HG02870 (cell line): ENCODE measurements at regions not wholly inside any gene's neighbourhood (a gene's known extent, or its start where the extent isn't known, plus 50 kb on each side); places are given as distances from the start of the nearest gene placed in this dataset.
"Not testable (repeated sequence)": the region's sequence is repeated elsewhere in the genome, so short reads cannot be mapped to it uniquely, and the experiment has no call there.

Source experiments
- ATAC-seq: cut with Tn5 transposase; IDR thresholded peaks from one replicate; pipeline ENCODE4 v1.9.1; 2021; ENCODE audit warnings: mild to moderate bottlenecking, moderate library complexity; ENCODE audit not compliant: unreplicated experiment

DNA sequence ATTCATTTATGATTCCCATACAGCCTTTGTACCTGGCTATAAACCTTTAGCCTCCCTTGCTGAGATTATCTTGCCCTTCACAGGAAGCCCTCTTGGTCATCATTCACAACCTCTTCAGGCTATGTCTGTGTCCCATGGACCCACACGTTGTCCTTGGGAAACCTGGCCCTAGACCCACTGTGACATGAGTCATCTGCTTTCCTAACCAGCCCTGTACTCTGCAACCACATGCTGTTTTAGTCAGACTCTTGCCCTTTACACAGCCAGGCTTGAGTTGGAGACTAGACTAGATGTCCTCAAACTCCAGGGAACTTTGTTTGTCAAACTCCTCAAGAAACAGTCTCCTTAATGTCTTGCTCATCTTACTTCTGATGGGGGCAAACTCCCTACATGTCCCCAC lies 229.3 kb upstream of the ZSWIM2 start:
- no peak for ATAC-seq

DNA sequence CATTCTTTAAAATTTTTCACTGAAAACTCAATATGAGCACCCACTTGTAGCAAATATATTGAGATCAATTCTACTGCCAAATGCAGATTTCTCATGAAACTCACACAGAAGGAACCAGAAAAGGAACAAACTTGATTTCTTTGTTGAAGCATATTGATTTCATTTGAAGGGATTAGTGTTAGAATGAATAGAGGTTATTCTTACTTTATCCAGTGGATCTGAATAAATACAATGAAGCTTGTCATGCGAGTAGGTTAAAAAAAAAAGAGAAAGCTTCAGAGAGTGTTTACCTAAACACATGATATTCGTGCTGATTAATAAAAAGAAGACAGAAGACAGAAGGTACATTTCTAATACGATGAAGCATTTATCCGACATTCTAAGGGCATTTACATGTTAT lies 226.7 kb upstream of the ZSWIM2 start:
- ATAC-seq: no peak

DNA sequence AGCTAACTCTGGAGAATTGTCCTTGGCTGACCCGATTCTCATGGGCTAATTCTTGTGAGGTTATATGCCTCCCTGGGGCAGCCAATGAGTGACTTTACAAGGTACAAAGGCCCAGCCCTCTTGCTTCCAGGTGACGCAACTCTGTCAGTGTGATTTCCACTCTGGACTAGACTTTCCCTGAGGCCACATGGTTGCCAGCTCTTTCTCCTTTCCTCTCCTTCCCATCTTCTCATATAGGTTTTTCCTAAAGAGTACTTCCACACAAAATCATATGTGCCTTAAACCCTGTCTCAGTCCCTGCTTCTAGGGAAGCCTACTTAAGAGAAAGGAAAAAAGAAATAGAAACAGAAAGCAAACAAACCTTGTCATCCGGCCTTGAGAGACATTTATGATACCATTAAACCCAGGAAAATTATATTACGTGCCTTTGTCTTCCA lies 226.2 kb upstream of the ZSWIM2 start:
- ATAC-seq: no peak

DNA sequence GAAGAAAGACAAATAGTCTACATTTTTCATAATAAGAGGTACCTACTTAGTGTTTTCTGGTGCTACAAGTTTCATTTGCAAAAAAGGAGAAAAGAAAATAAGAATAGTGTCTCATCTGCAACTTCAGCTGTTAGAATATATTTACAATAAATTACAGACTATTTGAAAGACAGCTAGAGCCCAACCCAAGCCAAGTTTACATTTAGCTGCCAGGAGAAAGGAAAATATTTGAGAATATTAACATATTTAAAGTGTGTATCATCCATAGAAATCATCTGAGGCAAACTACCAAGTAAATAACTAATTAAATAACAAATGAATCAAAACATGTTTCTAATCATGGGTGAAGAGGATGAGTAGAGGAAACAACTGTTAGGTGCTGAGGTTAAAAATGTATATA lies 209.2 kb upstream of the ZSWIM2 start:
- ATAC-seq: no peak

DNA sequence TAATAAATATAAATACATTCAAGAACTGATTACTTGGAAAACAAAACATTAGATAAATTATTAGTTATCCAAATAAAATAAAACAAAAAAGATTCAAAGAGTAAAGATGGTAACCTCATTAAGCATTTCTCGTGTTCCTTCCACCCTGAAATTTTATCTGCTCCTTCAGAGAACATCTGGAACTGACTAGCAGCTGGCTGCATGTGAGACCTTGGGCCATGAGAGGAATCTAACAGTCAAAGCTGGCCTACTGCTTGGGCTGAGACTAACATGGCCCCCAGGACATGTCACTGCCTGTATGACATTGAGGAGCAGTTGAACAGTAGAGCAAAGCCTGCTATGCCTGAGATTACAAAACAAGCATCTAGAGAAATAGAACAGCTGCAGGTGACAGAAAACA lies 208.5 kb upstream of the ZSWIM2 start:
- ATAC-seq: no peak

DNA sequence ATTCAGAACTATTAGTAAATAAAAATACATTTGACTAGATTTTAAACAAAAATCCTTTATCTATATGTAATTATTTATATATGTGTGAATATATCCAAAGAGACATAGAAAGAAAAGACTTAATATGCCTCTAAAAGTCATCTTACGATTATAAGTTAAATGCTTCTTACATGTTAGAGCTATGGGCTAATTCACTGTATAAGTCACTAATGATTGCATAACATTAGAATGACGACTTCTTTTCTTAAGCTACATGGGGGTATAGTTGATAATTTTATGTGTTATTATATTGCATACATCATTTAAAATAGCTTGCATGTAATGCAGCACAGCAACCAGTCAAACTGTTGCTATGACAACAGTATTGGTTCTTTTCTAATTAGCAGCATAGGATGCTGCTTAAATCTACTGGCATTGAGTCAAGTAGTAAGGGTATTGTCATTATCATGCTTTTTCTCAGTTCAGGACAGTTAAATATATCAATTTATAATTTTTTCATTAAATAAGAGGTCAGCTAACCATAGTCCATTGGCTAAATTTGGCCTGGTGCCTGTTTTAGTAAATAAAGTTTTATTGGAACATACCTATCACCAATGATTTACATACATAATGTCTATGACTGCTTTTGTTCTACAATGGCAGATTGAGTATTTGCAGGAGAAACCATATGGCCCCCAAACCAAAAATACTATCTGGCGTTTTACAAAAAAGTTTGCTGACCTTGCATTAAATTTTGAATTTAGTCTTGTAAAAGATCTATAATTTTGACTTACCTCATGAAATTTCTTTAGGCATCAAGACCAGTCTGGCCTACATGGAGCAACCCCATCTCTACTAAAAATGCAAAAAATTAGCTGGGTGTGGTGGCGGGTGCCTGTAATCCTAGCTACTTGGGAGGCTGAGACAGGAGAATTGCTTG lies 207.7 kb upstream of the ZSWIM2 start:
- no peak for ATAC-seq

DNA sequence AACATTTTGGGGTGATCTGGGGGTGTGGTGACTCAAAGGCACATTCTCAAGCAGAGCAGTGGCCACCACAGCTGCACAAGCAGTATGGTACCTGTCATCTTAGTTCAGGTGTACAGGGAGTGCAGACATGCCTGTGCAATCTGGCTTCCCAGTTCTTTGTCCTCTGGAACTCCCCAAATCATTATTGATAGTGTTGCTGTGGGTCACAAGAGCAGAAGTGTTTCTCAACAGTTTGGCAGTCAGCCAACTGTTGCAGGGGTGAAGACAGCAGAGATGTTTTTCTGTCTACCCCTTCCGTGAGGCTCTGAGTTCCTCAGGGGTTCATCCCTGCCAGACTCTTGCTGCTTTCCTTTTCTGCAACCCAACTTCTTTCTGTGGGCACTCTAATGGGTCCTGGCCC lies 206.5 kb upstream of the ZSWIM2 start:
- no peak for ATAC-seq

DNA sequence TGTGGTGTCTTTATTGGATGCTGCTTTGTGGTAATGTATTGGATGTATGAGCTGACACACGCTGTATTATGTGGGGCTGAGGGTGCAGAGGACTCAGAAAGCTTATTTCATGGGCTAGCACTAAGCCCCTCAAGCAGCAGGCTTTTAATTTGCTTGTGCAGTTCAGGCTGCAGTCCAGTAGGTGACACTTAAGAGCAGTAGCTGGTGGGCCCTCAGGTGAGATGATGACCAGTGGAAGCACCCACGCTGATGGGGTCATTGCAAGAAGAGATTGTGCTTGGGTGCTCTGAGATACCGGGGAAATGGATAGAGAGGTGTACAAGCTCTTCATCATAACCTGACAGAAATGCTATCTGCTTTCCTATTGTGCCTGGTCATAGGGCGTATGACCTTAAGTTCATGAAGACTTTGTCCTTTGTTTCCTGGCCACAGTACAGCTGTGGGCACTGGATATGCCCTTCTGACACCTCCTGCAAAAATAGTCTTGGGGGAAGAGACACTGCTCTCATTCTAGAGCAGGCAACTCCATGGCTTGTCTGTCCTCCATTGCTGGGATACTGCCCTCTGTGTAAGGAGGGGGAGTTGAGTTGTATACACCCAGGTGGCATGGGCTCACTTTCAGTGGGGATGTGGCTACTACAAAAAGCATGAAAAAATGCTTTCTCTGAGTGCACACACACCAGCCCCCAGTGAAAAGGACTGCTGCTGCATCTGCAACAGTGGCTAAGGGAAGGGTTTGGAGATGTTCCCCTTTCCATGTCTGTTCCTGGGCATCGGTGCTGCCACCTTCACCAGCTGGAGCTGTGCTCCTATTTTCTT lies 205.7 kb upstream of the ZSWIM2 start:
- ATAC-seq: no peak

DNA sequence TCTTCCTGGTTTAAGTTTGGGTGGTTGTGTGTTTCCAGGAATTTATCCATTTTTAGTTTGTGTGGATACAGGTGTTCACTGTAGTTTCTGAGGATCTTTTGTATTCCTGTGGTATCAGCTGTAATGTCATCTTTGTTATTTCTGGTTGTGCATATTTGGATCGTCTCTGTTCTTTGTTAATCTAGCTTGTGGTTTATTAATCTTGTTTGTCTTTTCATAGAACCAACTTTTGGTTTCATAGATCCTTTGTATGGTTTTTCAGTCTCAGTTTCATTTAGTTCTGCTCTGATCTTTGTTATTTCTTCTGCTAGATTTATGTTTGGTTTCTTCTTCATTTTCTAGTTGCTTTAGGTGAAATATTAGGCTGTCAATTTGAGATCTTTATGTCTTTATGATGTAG lies 202.4 kb upstream of the ZSWIM2 start:
- ATAC-seq: peak; percentile 86

DNA sequence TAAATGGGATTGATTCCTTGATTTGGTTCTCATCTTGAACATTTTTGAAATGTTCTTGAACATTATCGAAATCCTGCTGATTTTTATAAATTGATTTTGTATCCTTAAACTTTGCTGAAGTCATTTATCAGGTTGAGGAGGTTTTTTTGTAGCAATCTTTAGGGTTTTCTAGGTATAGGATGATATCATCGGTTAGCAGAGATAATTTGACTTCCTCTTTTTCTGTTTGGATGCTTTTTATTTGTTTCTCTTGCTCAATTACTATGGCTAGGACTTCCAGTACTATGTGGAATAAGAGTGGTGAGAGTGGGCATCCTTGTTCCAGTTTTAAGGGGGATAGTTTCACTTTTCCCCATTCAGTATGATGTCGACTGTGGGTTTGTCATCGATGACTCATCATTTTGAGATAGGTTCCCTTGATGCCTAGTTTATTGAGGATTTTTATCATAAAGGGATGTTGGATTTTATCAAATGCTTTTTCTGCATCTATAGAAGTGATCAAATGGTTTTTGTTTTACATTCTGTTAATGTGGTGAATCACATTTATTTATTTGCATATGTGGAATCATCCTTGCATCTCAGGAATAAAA lies 201.5 kb upstream of the ZSWIM2 start:
- ATAC-seq: no peak

DNA sequence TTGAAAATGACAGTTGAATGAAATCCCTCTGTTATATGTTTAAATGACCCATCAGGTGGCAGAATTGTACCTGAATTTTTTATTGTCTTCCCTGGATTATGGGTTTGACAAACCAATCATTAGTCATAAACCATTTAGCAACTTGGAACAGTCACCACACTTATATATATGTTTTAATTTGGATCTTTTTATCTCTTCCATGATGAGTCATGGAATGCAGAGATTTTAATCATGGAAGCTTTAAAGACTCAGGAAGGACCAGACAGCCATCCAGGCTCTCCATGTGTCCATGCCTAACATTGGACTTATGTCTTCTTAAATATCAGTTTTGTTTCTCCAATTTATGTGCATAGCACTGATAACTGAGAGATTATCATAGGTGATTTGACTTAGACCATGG lies 188.3 kb upstream of the ZSWIM2 start:
- ATAC-seq: no peak

DNA sequence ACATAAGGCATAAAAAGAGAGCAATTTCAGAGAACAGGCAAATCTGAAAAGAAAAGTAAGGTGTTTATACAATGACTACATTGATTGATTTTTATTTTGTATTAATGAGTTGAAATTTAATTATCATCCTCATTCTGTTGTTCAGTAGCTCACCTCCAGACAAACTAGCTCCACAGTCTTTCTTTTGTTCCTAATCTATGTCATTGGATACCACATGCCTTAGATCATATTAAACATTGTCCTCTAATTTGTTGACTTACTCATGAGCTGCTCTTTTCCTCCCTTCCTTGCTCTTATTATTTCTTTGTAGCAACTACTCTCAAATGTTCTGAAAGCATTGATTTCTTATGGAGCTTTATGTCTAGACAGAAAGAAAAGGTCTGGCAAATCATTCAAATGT lies 185.5 kb upstream of the ZSWIM2 start:
- no peak for ATAC-seq

DNA sequence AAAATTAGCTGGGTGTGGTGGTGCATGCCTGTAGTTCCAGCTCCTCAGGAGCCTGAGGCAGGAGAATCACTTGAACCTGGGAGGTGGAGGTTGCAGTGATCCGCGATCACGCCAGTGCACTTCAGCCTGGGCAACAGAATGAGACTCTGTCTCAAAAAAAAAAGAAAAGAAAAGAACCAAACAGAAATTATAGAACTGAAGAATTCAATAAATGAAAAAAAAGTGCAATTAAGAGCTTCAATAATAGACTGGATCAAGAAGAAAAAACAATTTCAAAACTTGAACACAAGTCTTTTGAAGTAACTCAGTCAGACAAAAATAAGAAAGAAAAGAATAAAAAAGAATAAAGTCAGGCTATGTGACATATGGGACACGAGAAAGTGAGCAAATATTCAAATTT lies 175.8 kb upstream of the ZSWIM2 start:
- ATAC-seq: no peak

DNA sequence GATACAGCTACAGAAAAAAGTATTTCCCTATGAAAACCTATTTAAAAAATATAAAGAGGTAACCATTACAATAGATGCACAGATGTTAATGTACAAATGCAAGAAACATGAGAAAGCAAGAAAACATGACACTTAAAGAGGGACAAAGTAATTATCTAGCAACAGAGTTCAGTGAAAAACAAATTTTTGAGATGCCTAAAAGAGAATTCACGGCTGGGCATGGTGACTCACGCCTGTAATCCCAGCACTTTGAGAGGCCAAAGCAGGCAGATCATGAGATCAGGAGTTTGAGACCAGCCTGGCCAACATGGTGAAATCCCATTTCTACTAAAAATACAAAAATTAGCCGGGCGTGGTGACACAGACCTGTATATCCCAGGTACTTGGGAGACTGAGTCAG lies 175.0 kb upstream of the ZSWIM2 start:
- not testable (repeated sequence) for ATAC-seq

DNA sequence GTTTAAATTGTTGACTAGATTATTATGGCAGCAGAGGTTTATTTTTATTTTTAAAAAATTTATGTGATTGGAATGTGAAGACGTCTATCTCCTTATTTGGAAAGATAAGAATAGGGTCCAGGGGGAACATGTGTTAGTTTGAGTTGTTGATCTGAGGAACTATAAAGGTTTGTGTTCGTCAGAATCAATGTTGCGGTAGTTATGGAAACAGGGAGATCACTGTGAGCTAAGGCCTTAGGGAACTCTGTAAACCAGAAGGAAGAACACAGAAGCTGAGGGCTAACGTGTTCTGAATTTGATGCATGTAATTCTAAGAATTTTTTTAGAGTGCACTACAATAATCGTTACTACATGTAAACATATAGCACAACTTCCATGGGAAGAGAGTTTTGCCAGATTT lies 168.5 kb upstream of the ZSWIM2 start:
- ATAC-seq: no peak

DNA sequence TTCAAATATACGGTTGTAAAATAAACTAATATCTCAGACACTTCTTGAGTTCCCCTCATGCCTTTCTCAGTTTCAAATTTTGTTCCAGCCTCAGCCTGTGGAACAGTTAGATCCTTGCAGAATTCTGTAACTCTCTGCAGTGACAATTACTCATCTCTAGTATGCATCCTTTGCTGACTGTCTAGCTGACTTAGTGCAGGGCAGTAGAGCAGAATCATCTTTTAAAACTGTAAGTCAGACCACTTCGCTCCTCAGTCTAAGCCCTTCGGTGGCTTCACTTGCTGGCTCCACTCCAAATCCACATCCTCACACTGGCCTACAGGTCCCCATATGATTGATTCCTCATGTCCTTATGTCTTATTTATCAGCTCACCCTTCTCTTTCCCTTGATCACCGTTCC lies 164.1 kb upstream of the ZSWIM2 start:
- ATAC-seq: no peak

DNA sequence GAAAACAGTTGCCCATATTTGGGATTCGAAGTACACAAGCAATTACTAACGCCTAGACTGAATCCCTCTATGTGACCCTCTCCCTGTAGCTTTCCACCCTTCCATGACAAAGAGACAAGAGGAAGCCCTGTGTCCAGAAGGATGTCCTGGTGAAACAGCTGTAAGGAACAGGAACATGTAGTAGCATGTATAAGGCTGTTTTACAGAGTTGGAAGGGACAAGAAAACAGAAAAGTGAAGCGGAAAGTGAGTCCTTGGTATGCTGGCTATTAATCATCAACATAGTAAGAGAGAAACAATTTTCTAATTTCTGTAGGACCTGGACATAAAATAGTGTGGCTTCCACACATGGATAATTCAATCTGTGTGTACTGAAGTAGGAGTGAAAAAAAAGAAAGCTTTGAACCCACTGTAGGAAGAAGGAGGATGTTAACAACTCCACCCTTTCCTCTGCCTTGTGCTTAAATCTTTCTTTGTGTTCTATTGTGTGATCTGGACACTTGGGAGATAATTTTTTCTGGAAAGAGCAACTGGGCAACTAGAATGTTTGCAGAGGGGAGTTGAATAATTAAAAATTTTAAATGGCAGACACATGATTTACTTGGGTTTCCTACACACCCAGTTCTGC lies 162.3 kb upstream of the ZSWIM2 start:
- no peak for ATAC-seq

DNA sequence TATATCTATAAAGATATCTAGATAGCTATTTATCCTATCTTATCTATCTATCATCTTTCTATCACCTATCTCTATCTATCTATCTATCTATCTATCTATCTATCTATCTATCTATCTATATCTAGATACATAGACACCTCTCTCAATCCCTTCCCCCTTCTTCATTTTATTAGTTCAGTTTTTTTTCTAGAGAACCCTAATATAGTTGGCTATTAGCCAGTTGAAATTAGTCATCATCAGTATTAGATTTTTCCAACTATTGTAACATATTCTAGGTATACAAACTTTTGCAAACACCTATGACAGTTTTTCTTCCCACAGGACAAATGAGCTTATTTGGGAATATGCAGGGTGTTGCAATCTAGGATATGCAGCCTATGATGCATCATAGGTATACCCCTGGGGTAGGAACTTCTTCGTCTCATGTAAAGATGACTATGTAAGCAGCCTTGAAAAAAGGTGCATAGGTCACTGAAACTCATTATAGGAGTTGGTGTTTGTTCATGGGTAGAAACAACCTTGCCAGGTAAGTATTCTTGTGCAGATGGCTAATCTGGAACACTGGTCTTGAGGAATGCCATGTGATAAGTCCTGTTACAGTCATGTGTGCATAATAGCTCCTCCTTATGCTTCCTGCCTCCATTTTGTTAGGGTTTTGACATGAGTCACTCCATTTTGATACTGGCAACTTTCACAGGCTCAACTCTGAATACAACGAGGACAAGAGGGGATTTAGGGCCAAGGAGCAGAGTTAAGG lies 160.7 kb upstream of the ZSWIM2 start:
- no peak for ATAC-seq

DNA sequence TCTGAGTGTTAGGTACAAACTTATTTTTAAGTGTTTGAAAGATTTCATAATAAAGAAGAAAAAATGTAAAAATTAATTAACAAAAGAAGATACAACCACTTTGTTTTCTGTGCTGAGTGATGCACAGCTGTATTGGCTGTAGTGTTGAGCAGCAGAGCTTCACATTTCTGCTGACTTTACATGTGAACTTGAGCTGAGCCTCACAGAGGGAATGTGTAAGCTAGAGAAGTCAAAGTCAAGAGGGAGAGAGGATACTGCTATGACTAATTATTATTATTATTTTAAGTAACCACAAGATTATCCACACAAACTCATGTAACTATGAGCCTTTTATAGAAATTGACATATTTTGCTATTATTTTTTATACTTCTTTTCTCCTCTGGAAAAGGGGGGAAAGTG lies 159.1 kb upstream of the ZSWIM2 start:
- no peak for ATAC-seq

DNA sequence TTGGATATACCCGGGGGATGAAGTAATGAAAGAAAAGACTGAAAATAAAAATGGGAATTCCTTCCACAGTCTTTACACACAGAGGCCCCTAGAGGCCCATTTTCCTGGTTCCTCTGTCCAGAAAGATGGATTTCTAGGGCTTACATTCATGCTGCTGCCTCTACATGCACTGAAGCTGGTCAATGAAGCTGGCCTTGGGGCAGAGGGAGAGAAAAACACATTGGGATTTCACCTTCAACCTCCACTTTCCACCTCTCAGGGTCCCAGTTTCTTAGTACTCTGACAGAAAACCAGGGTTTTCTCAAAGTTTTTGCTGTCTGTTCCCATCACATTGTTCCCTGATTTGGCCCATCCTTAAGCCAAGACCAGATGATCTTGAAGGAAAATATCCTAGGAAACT lies 154.6 kb upstream of the ZSWIM2 start:
- no peak for ATAC-seq
